ENCODE measurements at regions not wholly inside any gene's neighbourhood (a gene's known extent, or its start where the extent isn't known, plus 50 kb on each side); places are given as distances from the start of the nearest gene placed in this dataset.

DNA sequence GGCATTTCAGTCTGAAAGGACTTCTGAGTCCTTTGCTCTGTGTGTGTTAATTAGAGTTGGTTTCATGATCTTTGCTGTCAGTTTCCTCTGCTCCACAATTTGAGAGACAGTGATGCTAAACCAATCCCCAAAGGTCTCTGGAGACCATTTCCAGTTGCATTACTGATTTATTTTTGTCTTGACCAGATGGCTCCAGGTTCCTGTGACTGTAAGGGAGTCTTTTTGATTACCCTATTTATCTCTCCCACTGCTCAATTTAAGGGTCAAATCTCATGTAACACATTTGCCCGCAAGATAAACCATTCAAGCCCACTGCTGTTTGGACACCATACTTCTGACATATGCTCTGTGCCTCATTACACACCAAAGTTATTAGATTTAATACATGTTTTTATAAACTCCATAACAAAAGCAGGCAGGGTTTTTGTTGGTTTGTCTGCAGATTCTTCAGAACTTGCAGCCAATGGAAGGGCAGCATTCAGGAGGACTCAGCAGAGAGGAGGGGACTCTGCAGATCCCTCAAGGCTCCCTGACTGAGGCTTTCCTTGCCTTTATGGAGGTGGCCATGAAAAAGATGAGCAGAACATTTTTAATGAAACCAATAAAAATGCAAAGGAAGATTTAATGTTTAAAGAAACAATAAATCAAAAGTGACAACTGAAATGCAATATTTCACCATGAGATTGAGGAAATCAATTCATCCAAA lies 889.3 kb upstream of the CELF4 start (continued):
- TF ChIP-seq, protein P1, sequence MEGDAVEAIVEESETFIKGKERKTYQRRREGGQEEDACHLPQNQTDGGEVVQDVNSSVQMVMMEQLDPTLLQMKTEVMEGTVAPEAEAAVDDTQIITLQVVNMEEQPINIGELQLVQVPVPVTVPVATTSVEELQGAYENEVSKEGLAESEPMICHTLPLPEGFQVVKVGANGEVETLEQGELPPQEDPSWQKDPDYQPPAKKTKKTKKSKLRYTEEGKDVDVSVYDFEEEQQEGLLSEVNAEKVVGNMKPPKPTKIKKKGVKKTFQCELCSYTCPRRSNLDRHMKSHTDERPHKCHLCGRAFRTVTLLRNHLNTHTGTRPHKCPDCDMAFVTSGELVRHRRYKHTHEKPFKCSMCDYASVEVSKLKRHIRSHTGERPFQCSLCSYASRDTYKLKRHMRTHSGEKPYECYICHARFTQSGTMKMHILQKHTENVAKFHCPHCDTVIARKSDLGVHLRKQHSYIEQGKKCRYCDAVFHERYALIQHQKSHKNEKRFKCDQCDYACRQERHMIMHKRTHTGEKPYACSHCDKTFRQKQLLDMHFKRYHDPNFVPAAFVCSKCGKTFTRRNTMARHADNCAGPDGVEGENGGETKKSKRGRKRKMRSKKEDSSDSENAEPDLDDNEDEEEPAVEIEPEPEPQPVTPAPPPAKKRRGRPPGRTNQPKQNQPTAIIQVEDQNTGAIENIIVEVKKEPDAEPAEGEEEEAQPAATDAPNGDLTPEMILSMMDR (IDR thresholded peaks at IDR 0.05; ENCODE audit: low read depth, low read length, missing input control): no peak
- no peak for TF ChIP-seq FOXA1 (IDR thresholded peaks at IDR 0.05)

GRCh38 chr18:38453880-38454279 lies 888.3 kb upstream of the CELF4 start:
- whole genome bisulfite sequencing: 54% methylated on average over 5 of the region's 5 CpGs
- H3K36me3 ChIP-seq (ENCODE audit: control insufficient read depth in 4 of 4, insufficient read depth in 3 of 4, low read depth in 1 of 4, low read length in 3 of 4): no peaks in the 10 kb centered on the region

More at GRCh38 chr18:38453880-38454279, 888.3 kb upstream of the CELF4 start:
- Histone ChIP-seq H3K27me3 (ENCODE audit: control insufficient read depth in 4 of 4, insufficient read depth in 4 of 4, low read length in 3 of 4) (no peaks in the 10 kb centered on the region), H3K9me3 (ENCODE audit: control insufficient read depth in 4 of 4, low read length in 3 of 4) (no peaks in the 10 kb centered on the region), H3K4me1 (ENCODE audit: control insufficient read depth in 4 of 4, insufficient read depth in 4 of 4, low read length in 3 of 4) (no peaks in the 10 kb centered on the region), H3K27ac (ENCODE audit: low read depth in 1 of 2, low read length in 2 of 2) (no peak overlapping the region), H3K4me3 (ENCODE audit: low read depth in 1 of 3, low read length in 3 of 3) (no peak overlapping the region), H3K9ac (ENCODE audit: low read depth in 1 of 2, low read length in 2 of 2) (no peak overlapping the region)
- no peak for DNase-seq (ENCODE audit: low spot score)
- TF ChIP-seq TAF1 (conservative IDR thresholded peaks at IDR 0.05): no peak
- TF ChIP-seq REST (IDR thresholded peaks at IDR 0.05): no peak
- no peak for TF ChIP-seq JUND (IDR thresholded peaks at IDR 0.05)
- TF ChIP-seq FOXA1 (IDR thresholded peaks at IDR 0.05): no peak
- TF ChIP-seq, protein P2, sequence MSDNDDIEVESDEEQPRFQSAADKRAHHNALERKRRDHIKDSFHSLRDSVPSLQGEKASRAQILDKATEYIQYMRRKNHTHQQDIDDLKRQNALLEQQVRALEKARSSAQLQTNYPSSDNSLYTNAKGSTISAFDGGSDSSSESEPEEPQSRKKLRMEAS (IDR thresholded peaks at IDR 0.05): no peak
- TF ChIP-seq HNF4G (IDR thresholded peaks at IDR 0.05): no peak
- TF ChIP-seq, protein P1 (IDR thresholded peaks at IDR 0.05; ENCODE audit: low read depth, low read length, missing input control): no peak
- TF ChIP-seq EGR1 (IDR thresholded peaks at IDR 0.05; ENCODE audit: low read depth in 2 of 2): no peak
- TF ChIP-seq, protein P3, sequence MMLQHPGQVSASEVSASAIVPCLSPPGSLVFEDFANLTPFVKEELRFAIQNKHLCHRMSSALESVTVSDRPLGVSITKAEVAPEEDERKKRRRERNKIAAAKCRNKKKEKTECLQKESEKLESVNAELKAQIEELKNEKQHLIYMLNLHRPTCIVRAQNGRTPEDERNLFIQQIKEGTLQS (IDR thresholded peaks at IDR 0.05): no peak
- TF ChIP-seq ZBTB33 (IDR thresholded peaks at IDR 0.05): no peak
- no peak for TF ChIP-seq HNF4A (conservative IDR thresholded peaks at IDR 0.05)
- no peak for TF ChIP-seq FOXA2 (IDR thresholded peaks at IDR 0.05)
- no peak for TF ChIP-seq SP1 (IDR thresholded peaks at IDR 0.05)
- no peak for TF ChIP-seq RAD21 (IDR thresholded peaks at IDR 0.05)
- TF ChIP-seq GABPA (IDR thresholded peaks at IDR 0.05 in 1 of 2, conservative IDR thresholded peaks at IDR 0.05 in 1 of 2): no peak

All from liver (tissue), 8 donors.